ENCODE measurements at regions not wholly inside any gene's neighbourhood (a gene's known extent, or its start where the extent isn't known, plus 50 kb on each side); places are given as distances from the start of the nearest gene placed in this dataset.

- TF ChIP-seq CTCF (IDR thresholded peaks at IDR 0.05; ENCODE audit: low read depth, low read length) (no peak), EZH2phosphoT487 (IDR thresholded peaks at IDR 0.05; ENCODE audit: low read depth) (no peak)
Observed at GRCh38 chr6:143586557-143586956, 75.0 kb upstream of the FUCA2 start.

All from OCI-LY3 (cell line).